ENCODE measurements at regions not wholly inside any gene's neighbourhood (a gene's known extent, or its start where the extent isn't known, plus 50 kb on each side); places are given as distances from the start of the nearest gene placed in this dataset.

DNA sequence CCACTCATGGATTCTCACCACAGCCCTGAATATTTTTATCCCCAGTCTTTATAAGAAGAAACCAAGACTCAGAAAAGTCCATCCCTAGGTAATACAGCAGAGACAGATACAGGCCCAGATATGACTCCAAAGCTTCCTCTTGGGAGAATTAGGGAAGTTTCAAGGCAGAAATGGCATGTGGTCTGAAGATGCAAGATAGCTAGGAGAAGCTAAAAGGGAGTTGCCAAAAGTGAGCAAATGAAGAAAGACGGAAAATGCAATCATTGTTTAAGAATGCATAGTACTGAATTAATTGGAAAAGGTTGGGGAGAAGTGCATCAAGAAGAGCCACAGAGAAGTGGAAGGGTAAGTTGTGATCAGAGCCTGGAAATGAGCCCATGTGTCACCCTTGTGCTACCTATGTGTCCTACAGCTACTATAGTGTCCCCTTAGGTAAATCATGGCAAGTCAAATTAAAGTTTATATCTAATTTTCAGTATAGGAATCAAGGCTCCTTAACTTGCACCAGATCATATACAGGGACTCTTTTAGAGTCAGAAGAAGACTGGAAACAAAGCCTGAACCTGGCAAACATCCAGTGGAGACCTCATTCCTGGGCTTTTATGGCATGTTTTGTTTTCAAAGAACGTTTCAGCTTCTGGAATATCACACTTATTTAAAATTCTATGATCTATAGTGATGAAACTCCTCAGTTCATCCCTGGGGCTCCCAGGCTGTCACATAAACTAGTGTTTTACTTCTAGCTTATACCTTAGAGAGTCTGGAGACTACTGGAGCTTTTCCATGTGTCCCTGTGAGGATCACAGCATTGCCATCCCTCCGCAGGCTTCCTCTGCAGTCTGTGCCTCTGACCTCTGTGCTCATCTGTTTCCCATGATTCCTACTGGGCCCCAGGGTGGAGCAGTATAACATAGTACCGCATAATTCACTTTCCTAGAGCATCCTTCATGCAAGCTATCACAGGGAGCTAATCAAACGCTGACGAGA is 189.0 kb upstream of the CDKN3 start:
- Histone ChIP-seq H2AFZ (ENCODE audit: low read depth) (no peak overlapping the region), H4K20me1 (ENCODE audit: insufficient read depth) (no peaks in the 10 kb centered on the region), H3K9ac (no peak overlapping the region), H3K27ac (no peak overlapping the region), H3K4me2 (no peak overlapping the region), H3K4me1 (ENCODE audit: low read depth, poor library complexity, severe bottlenecking) (no peaks in the 10 kb centered on the region), H3K4me3 (IDR thresholded peaks at IDR 0.05; ENCODE audit: insufficient read depth, low read depth, low read length) (no peak overlapping the region), H3K27me3 (ENCODE audit: insufficient read depth, low read depth) (no peaks in the 10 kb centered on the region), H3K79me2 (ENCODE audit: insufficient read depth, low read depth) (no peaks in the 10 kb centered on the region), H3K36me3 (ENCODE audit: insufficient read depth) (no peaks in the 10 kb centered on the region)
- TF ChIP-seq CTCF (conservative IDR thresholded peaks at IDR 0.05; ENCODE audit: low read depth, low read length), result no peak

GRCh38 chr14:54208751-54209150 is 188.1 kb upstream of the CDKN3 start:
- TF ChIP-seq CTCF (conservative IDR thresholded peaks at IDR 0.05; ENCODE audit: low read depth, low read length), result no peak
- no peak overlapping the region for H3K9ac ChIP-seq
- H3K79me2 ChIP-seq (ENCODE audit: insufficient read depth, low read depth), result no peaks in the 10 kb centered on the region
- no peak overlapping the region for H3K4me3 ChIP-seq (IDR thresholded peaks at IDR 0.05; ENCODE audit: insufficient read depth, low read depth, low read length)
- H2AFZ ChIP-seq (ENCODE audit: low read depth), result no peak overlapping the region
- no peaks in the 10 kb centered on the region for H4K20me1 ChIP-seq (ENCODE audit: insufficient read depth)
- no peaks in the 10 kb centered on the region for H3K4me1 ChIP-seq (ENCODE audit: low read depth, poor library complexity, severe bottlenecking)
- H3K27ac ChIP-seq, result no peak overlapping the region
- no peak overlapping the region for H3K4me2 ChIP-seq
- no peaks in the 10 kb centered on the region for H3K27me3 ChIP-seq (ENCODE audit: insufficient read depth, low read depth)
- H3K36me3 ChIP-seq (ENCODE audit: insufficient read depth), result no peaks in the 10 kb centered on the region

DNA sequence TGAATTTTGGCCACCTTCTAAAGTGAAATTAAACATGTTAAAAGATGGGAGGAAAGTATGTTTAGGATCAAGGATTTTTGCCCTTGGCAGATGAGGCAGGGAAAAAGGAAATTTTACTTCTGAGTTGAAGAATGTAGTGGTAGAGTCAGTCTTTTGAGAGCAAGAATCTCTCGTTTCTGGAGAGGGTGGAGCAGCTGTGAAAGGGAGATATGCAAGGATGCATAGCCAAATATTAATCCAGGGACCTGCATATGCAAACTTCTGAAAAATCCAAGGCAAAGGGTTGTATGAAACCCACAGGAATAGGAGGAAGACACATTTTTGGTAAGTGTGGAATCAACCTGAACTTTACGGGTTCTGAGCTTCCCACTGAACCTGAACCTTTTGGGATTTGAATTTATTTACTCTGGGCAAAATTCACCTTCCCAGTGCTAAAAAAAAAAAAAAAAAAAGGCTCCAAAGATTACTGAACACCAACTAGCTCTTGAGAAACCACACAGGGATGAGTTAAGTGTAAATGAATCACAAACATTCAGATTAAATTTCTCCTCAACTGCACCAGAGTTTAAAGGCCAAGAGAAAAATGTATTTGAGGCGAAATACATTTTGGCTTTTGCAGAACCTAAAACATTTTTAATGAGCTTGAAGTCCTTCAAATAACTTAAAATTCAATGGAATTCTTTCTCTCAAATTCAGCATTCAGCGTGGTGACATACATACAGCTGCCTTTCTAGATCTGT is 187.1 kb upstream of the CDKN3 start:
- Histone ChIP-seq H2AFZ (ENCODE audit: low read depth) (no peak overlapping the region), H3K27ac (no peak overlapping the region), H3K4me2 (no peak overlapping the region), H3K27me3 (ENCODE audit: insufficient read depth, low read depth) (no peaks in the 10 kb centered on the region), H3K4me3 (IDR thresholded peaks at IDR 0.05; ENCODE audit: insufficient read depth, low read depth, low read length) (no peak overlapping the region), H3K36me3 (ENCODE audit: insufficient read depth) (no peaks in the 10 kb centered on the region), H3K9ac (no peak overlapping the region), H3K79me2 (ENCODE audit: insufficient read depth, low read depth) (no peaks in the 10 kb centered on the region), H3K4me1 (ENCODE audit: low read depth, poor library complexity, severe bottlenecking) (no peaks in the 10 kb centered on the region), H4K20me1 (ENCODE audit: insufficient read depth) (no peaks in the 10 kb centered on the region)
- TF ChIP-seq CTCF (conservative IDR thresholded peaks at IDR 0.05; ENCODE audit: low read depth, low read length), result no peak

DNA sequence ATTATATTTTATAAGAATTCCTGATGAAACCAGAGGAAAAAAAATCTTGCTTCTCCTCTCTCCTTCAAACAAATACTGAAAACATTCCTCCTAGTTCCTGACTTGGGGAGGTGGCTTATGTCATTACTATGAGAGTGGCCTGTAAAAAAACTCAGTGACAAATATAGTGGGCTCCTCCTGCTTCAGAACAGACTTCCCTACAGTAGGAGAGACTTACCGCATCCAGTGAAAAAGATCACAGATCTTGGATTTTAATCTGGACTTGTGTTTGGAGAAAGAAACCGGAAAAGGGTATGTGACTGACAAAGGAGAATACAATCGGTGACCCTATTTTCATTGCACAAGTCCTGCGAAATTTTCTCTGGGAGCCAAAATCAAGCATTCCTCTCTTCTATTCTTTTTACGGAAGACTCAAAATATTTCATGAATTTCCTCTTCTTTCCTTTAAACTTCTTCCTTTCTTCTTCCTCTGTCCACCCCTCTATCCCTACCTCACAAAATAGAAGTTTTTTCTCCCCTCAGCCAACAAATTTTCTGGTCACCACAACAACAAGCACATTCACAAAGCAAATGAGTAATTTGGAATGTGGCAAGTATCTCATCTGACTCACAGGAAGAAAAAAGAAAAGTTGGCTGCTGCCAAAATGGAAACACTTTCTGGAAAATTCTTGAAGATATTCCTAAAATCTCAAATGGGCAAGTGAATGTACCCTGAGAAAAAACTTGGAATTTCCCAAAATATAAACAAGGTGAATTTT is 185.1 kb upstream of the CDKN3 start:
- no peak overlapping the region for H3K4me2 ChIP-seq
- no peaks in the 10 kb centered on the region for H3K36me3 ChIP-seq (ENCODE audit: insufficient read depth)
- H3K27ac ChIP-seq, result no peak overlapping the region
- no peaks in the 10 kb centered on the region for H3K4me1 ChIP-seq (ENCODE audit: low read depth, poor library complexity, severe bottlenecking)
- H3K27me3 ChIP-seq (ENCODE audit: insufficient read depth, low read depth), result no peaks in the 10 kb centered on the region
- no peak overlapping the region for H3K4me3 ChIP-seq (IDR thresholded peaks at IDR 0.05; ENCODE audit: insufficient read depth, low read depth, low read length)
- no peak for TF ChIP-seq CTCF (conservative IDR thresholded peaks at IDR 0.05; ENCODE audit: low read depth, low read length)
- H2AFZ ChIP-seq (ENCODE audit: low read depth), result no peak overlapping the region
- H4K20me1 ChIP-seq (ENCODE audit: insufficient read depth), result no peaks in the 10 kb centered on the region
- no peak overlapping the region for H3K9ac ChIP-seq
- H3K79me2 ChIP-seq (ENCODE audit: insufficient read depth, low read depth), result no peaks in the 10 kb centered on the region

All from KMS-11 (cell line).